ENCODE measurements at regions not wholly inside any gene's neighbourhood (a gene's known extent, or its start where the extent isn't known, plus 50 kb on each side); places are given as distances from the start of the nearest gene placed in this dataset.
"Not testable (repeated sequence)": the region's sequence is repeated elsewhere in the genome, so short reads cannot be mapped to it uniquely, and the experiment has no call there.

GRCh38 chr19:20466638-20466990 is 99.0 kb downstream of the ZNF737 start:
- not testable (repeated sequence) for TF ChIP-seq POLR2A, CTCF, POLR2AphosphoS5 (IDR thresholded peaks at IDR 0.05)
